Stomach smooth muscle (tissue), 2 donors: ENCODE measurements at regions not wholly inside any gene's neighbourhood (a gene's known extent, or its start where the extent isn't known, plus 50 kb on each side); places are given as distances from the start of the nearest gene placed in this dataset.
"Not testable (repeated sequence)": the region's sequence is repeated elsewhere in the genome, so short reads cannot be mapped to it uniquely, and the experiment has no call there.

Experiments used
- H3K27ac ChIP-seq: one replicate; pipeline ENCODE4 v1.7.0; 2013; ENCODE audit warnings: mild to moderate bottlenecking, low read length, inconsistent platforms
- H3K27me3 ChIP-seq, 2 donors: one replicate each; pipeline ENCODE4 v1.7.0; 2013; ENCODE audit warnings: low read length in 2 of 2; ENCODE audit not compliant: insufficient read depth in 2 of 2, control insufficient read depth in 1 of 2
- H3K36me3 ChIP-seq, 2 donors: one replicate each; pipeline ENCODE4 v1.7.0; 2013; ENCODE audit warnings: low read length in 2 of 2; ENCODE audit not compliant: control insufficient read depth in 2 of 2, insufficient read depth in 2 of 2
- H3K4me1 ChIP-seq: one replicate; pipeline ENCODE4 v1.7.0; 2013; ENCODE audit warnings: low read length; ENCODE audit not compliant: control insufficient read depth, insufficient read depth
- H3K4me3 ChIP-seq, 2 donors: one replicate each; pipeline ENCODE4 v1.7.0; 2013; ENCODE audit warnings: low read length in 2 of 2
- H3K9ac ChIP-seq, 2 donors: one replicate each; pipeline ENCODE4 v1.7.0; 2013; ENCODE audit warnings: low read length in 2 of 2, mild to moderate bottlenecking in 1 of 2
- H3K9me3 ChIP-seq, 2 donors: one replicate each; pipeline ENCODE4 v1.7.0; 2013; ENCODE audit warnings: low read length in 2 of 2; ENCODE audit not compliant: control insufficient read depth in 2 of 2
- donor health status: healthy.
- donor health status: Pancreatic carcinoma.

- Histone ChIP-seq H3K4me3 (no peak overlapping the region), H3K27ac (no peak overlapping the region), H3K9me3 (no peaks in the 10 kb centered on the region), H3K36me3 (no peaks in the 10 kb centered on the region), H3K4me1 (no peaks in the 10 kb centered on the region), H3K9ac (no peak overlapping the region), H3K27me3 (no peaks in the 10 kb centered on the region)
Observed at GRCh38 chr3:21979706-21980105, 228.7 kb upstream of the ZNF385D start.

GRCh38 chr3:21989341-21990042, 238.5 kb upstream of the ZNF385D start:
- H3K4me3 ChIP-seq, result no peak overlapping the region
- no peaks in the 10 kb centered on the region for H3K9me3 ChIP-seq
- no peaks in the 10 kb centered on the region for H3K4me1 ChIP-seq
- no peak overlapping the region for H3K27ac ChIP-seq
- no peaks in the 10 kb centered on the region for H3K36me3 ChIP-seq
- H3K27me3 ChIP-seq, result no peaks in the 10 kb centered on the region
- no peak overlapping the region for H3K9ac ChIP-seq

- Histone ChIP-seq H3K36me3 (no peaks in the 10 kb centered on the region), H3K27me3 (no peaks in the 10 kb centered on the region), H3K4me3 (no peak overlapping the region), H3K4me1 (no peaks in the 10 kb centered on the region), H3K27ac (no peak overlapping the region), H3K9ac (no peak overlapping the region), H3K9me3 (no peaks in the 10 kb centered on the region)
Observed at GRCh38 chr3:21991061-21991460, 240.1 kb upstream of the ZNF385D start.

GRCh38 chr3:21995079-21995607, 244.1 kb upstream of the ZNF385D start:
- Histone ChIP-seq H3K4me3 (no peak overlapping the region), H3K9me3 (no peaks in the 10 kb centered on the region), H3K27me3 (no peaks in the 10 kb centered on the region), H3K4me1 (no peaks in the 10 kb centered on the region), H3K36me3 (no peaks in the 10 kb centered on the region), H3K9ac (no peak overlapping the region), H3K27ac (no peak overlapping the region)

- Histone ChIP-seq H3K4me3 (no peak overlapping the region), H3K36me3 (no peaks in the 10 kb centered on the region), H3K4me1 (no peaks in the 10 kb centered on the region), H3K27ac (no peak overlapping the region), H3K9ac (no peak overlapping the region), H3K27me3 (no peaks in the 10 kb centered on the region), H3K9me3 (no peaks in the 10 kb centered on the region)
Observed at GRCh38 chr3:22007368-22007767, 256.4 kb upstream of the ZNF385D start.

GRCh38 chr3:22010997-22011396, 260.0 kb upstream of the ZNF385D start:
- Histone ChIP-seq H3K9ac (no peak overlapping the region), H3K36me3 (no peaks in the 10 kb centered on the region), H3K27me3 (no peaks in the 10 kb centered on the region), H3K27ac (no peak overlapping the region), H3K4me1 (no peaks in the 10 kb centered on the region), H3K9me3 (no peaks in the 10 kb centered on the region), H3K4me3 (no peak overlapping the region)

GRCh38 chr3:22012471-22012870, 261.5 kb upstream of the ZNF385D start:
- Histone ChIP-seq H3K4me1 (no peaks in the 10 kb centered on the region), H3K9me3 (no peaks in the 10 kb centered on the region), H3K27me3 (no peaks in the 10 kb centered on the region), H3K4me3 (no peak overlapping the region), H3K27ac (no peak overlapping the region), H3K9ac (no peak overlapping the region), H3K36me3 (no peaks in the 10 kb centered on the region)

GRCh38 chr3:22013641-22014040, 262.6 kb upstream of the ZNF385D start:
- no peaks in the 10 kb centered on the region for H3K9me3 ChIP-seq
- no peak overlapping the region for H3K9ac ChIP-seq
- H3K27ac ChIP-seq, result no peak overlapping the region
- no peaks in the 10 kb centered on the region for H3K36me3 ChIP-seq
- H3K27me3 ChIP-seq, result no peaks in the 10 kb centered on the region
- no peak overlapping the region for H3K4me3 ChIP-seq
- no peaks in the 10 kb centered on the region for H3K4me1 ChIP-seq

- no peak overlapping the region for H3K9ac ChIP-seq
- H3K4me1 ChIP-seq, result no peaks in the 10 kb centered on the region
- H3K9me3 ChIP-seq, result no peaks in the 10 kb centered on the region
- H3K27me3 ChIP-seq, result no peaks in the 10 kb centered on the region
- H3K27ac ChIP-seq, result no peak overlapping the region
- no peaks in the 10 kb centered on the region for H3K36me3 ChIP-seq
- H3K4me3 ChIP-seq, result no peak overlapping the region
Observed at GRCh38 chr3:22016197-22016596, 265.2 kb upstream of the ZNF385D start.

GRCh38 chr3:22024638-22025037, 273.6 kb upstream of the ZNF385D start:
- H3K9ac ChIP-seq, H3K27me3 ChIP-seq, H3K36me3 ChIP-seq, H3K4me1 ChIP-seq, H3K27ac ChIP-seq, H3K4me3 ChIP-seq, H3K9me3 ChIP-seq: not testable (repeated sequence)

- no peaks in the 10 kb centered on the region for H3K4me1 ChIP-seq
- H3K4me3 ChIP-seq, result no peak overlapping the region
- H3K27me3 ChIP-seq, result no peaks in the 10 kb centered on the region
- H3K9ac ChIP-seq, result no peak overlapping the region
- no peaks in the 10 kb centered on the region for H3K36me3 ChIP-seq
- H3K27ac ChIP-seq, result no peak overlapping the region
- H3K9me3 ChIP-seq, result peaks cover 0 to 2% of the 10 kb centered on the region in 2 donors
Observed at GRCh38 chr3:22029480-22029879, 278.5 kb upstream of the ZNF385D start.
